ENCODE measurements at regions not wholly inside any gene's neighbourhood (a gene's known extent, or its start where the extent isn't known, plus 50 kb on each side); places are given as distances from the start of the nearest gene placed in this dataset.

DNA sequence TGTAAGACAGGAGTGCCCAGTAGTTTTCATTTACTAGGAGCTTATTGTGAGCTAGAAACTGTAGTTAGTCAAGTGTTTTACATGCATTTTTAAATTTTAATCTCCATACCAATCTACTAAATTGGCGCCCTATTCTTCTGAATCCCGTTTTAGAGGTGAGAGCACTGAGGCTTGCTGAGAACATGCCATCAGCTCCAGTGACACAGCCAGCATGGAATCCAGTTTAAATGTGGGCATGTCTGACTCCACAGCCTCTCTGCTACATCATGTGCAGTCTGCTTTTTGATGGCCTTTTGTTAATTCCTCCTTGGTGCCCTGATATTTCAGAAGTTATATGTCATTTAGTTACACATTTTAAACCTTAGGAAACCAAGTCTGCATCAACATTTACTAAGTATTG, 325.4 kb downstream of the DLEU7 start:
- TF ChIP-seq, protein P1, sequence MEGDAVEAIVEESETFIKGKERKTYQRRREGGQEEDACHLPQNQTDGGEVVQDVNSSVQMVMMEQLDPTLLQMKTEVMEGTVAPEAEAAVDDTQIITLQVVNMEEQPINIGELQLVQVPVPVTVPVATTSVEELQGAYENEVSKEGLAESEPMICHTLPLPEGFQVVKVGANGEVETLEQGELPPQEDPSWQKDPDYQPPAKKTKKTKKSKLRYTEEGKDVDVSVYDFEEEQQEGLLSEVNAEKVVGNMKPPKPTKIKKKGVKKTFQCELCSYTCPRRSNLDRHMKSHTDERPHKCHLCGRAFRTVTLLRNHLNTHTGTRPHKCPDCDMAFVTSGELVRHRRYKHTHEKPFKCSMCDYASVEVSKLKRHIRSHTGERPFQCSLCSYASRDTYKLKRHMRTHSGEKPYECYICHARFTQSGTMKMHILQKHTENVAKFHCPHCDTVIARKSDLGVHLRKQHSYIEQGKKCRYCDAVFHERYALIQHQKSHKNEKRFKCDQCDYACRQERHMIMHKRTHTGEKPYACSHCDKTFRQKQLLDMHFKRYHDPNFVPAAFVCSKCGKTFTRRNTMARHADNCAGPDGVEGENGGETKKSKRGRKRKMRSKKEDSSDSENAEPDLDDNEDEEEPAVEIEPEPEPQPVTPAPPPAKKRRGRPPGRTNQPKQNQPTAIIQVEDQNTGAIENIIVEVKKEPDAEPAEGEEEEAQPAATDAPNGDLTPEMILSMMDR (IDR thresholded peaks at IDR 0.05; ENCODE audit: borderline replicate concordance, extremely low read depth, low read length, poor library complexity, severe bottlenecking), result no peak
- no peak for TF ChIP-seq EZH2 (IDR thresholded peaks at IDR 0.05; ENCODE audit: borderline replicate concordance, low read depth, low read length, severe bottlenecking)
